ENCODE measurements at regions not wholly inside any gene's neighbourhood (a gene's known extent, or its start where the extent isn't known, plus 50 kb on each side); places are given as distances from the start of the nearest gene placed in this dataset.

- no peak for TF ChIP-seq POLR2A (IDR thresholded peaks at IDR 0.05)
- TF ChIP-seq POLR2AphosphoS5 (IDR thresholded peaks at IDR 0.05; ENCODE audit: insufficient read depth in 1 of 2, low read depth in 1 of 2): no peak
- TF ChIP-seq CTCF (IDR thresholded peaks at IDR 0.05): no peak
Observed at GRCh38 chr2:234846599-234847363, 105.0 kb upstream of the SH3BP4 start.

All from vagina (tissue), 2 donors.